H9 (cell line): ENCODE measurements at regions not wholly inside any gene's neighbourhood (a gene's known extent, or its start where the extent isn't known, plus 50 kb on each side); places are given as distances from the start of the nearest gene placed in this dataset.

Source experiments
- DNase-seq: peaks from one replicate; pipeline ENCODE4 v3.0.0-alpha.2; 2017
- H2AFZ ChIP-seq: one replicate; pipeline ENCODE4 v1.6.1; 2013; ENCODE audit warnings: mild to moderate bottlenecking, low read length, control low read depth, moderate library complexity
- H2AK5ac ChIP-seq: 2 replicates; pipeline ENCODE4 v1.6.1; 2013; ENCODE audit warnings: low read length, control low read depth, mixed read lengths; ENCODE audit not compliant: insufficient read length
- H2BK120ac ChIP-seq: one replicate; pipeline ENCODE4 v1.6.1; 2013; ENCODE audit warnings: low read depth, mild to moderate bottlenecking, low read length, control low read depth, inconsistent platforms; ENCODE audit not compliant: poor library complexity, severe bottlenecking
- H2BK12ac ChIP-seq: 2 replicates; pipeline ENCODE4 v1.6.1; 2013; ENCODE audit warnings: low read length, control low read depth, mixed read lengths, low read depth; ENCODE audit not compliant: insufficient read length
- H2BK15ac ChIP-seq: 2 replicates; pipeline ENCODE4 v1.6.1; 2013; ENCODE audit warnings: low read depth, low read length, control low read depth
- H2BK20ac ChIP-seq: one replicate; pipeline ENCODE4 v1.6.1; 2013; ENCODE audit warnings: low read depth, mild to moderate bottlenecking, low read length, control low read depth, inconsistent platforms; ENCODE audit not compliant: poor library complexity, severe bottlenecking
- H2BK5ac ChIP-seq: 2 replicates; pipeline ENCODE4 v1.6.1; 2013; ENCODE audit warnings: low read length, control low read depth, mixed read lengths; ENCODE audit not compliant: insufficient read length
- H3K14ac ChIP-seq: 2 replicates; pipeline ENCODE4 v1.6.1; 2013; ENCODE audit warnings: low read length, control low read depth; ENCODE audit not compliant: insufficient read depth
- H3K18ac ChIP-seq: 2 replicates; pipeline ENCODE4 v1.6.1; 2013; ENCODE audit warnings: low read depth, mild to moderate bottlenecking, mixed read lengths, low read length, control low read depth; ENCODE audit not compliant: insufficient read length
- H3K23ac ChIP-seq: 2 replicates; pipeline ENCODE4 v1.6.1; 2013; ENCODE audit warnings: low read length, control low read depth, mixed read lengths, low read depth; ENCODE audit not compliant: insufficient read length
- H3K23me2 ChIP-seq: 2 replicates; pipeline ENCODE4 v1.6.1; 2013; ENCODE audit warnings: low read depth, mild to moderate bottlenecking, mixed read lengths, low read length, control low read depth; ENCODE audit not compliant: insufficient read length, poor library complexity, severe bottlenecking
- H3K27ac ChIP-seq: 2 replicates; pipeline ENCODE4 v1.5.1; 2013; ENCODE audit warnings: low read length, control low read depth, mixed read lengths, low read depth; ENCODE audit not compliant: insufficient read length
- H3K27me3 ChIP-seq: 2 replicates; pipeline ENCODE4 v1.6.1; 2013; ENCODE audit warnings: low read length, control low read depth, inconsistent platforms; ENCODE audit not compliant: insufficient read depth
- H3K4ac ChIP-seq: 2 replicates; pipeline ENCODE4 v1.6.1; 2013; ENCODE audit warnings: low read depth, mild to moderate bottlenecking, control low read depth, inconsistent platforms, low read length, moderate library complexity
- H3K4me1 ChIP-seq: 2 replicates; pipeline ENCODE4 v1.6.1; 2013; ENCODE audit warnings: low read length, control low read depth, inconsistent platforms; ENCODE audit not compliant: insufficient read depth
- H3K4me2 ChIP-seq: 2 replicates; pipeline ENCODE4 v1.6.1; 2013; ENCODE audit warnings: low read length, control low read depth, mixed read lengths; ENCODE audit not compliant: insufficient read length, insufficient read depth
- H3K56ac ChIP-seq: 2 replicates; pipeline ENCODE4 v1.6.1; 2013; ENCODE audit warnings: low read depth, mild to moderate bottlenecking, mixed read lengths, low read length, control low read depth; ENCODE audit not compliant: insufficient read length
- H3K79me1 ChIP-seq: 2 replicates; pipeline ENCODE4 v1.6.1; 2013; ENCODE audit warnings: low read depth, mild to moderate bottlenecking, moderate library complexity, low read length, control low read depth, inconsistent platforms; ENCODE audit not compliant: insufficient read depth, poor library complexity, severe bottlenecking
- H3K79me2 ChIP-seq: 2 replicates; pipeline ENCODE4 v1.6.1; 2013; ENCODE audit warnings: low read length, control low read depth, inconsistent platforms; ENCODE audit not compliant: insufficient read depth
- H3K9ac ChIP-seq: 2 replicates; pipeline ENCODE4 v1.6.1; 2013; ENCODE audit warnings: low read length, control low read depth, mixed read lengths; ENCODE audit not compliant: insufficient read length; ENCODE audit errors: extremely low read depth
- H3K9me3 ChIP-seq: one replicate; pipeline ENCODE4 v1.6.1; 2013; ENCODE audit warnings: low read depth, low read length, inconsistent platforms; ENCODE audit not compliant: control insufficient read depth
- H3T11ph ChIP-seq: one replicate; pipeline ENCODE4 v1.6.1; 2013; ENCODE audit warnings: mild to moderate bottlenecking, low read length, control low read depth, inconsistent platforms
- H4K20me1 ChIP-seq: one replicate; pipeline ENCODE4 v1.6.1; 2013; ENCODE audit not compliant: control insufficient read depth, insufficient read length, insufficient read depth
- H4K5ac ChIP-seq: 2 replicates; pipeline ENCODE4 v1.6.1; 2013; ENCODE audit warnings: low read depth, mild to moderate bottlenecking, mixed read lengths, low read length, control low read depth; ENCODE audit not compliant: insufficient read length
- H4K8ac ChIP-seq: replicated peaks from 2 replicates; pipeline ENCODE4 v1.6.1; 2013; ENCODE audit warnings: low read length, control low read depth, mixed read lengths, low read depth; ENCODE audit not compliant: insufficient read length
- H4K91ac ChIP-seq: 2 replicates; pipeline ENCODE4 v1.6.1; 2013; ENCODE audit warnings: low read depth, mild to moderate bottlenecking, moderate library complexity, mixed read lengths, low read length, control low read depth; ENCODE audit not compliant: insufficient read length
- H3K27ac Mint-ChIP-seq, 3 experiments: 2 replicates in 2 of 3; 3 replicates in 1 of 3; pipeline ENCODE4 v1.8.0; 2020 to 2021; ENCODE audit warnings: mixed read lengths in 3 of 3, mild to moderate bottlenecking in 1 of 3, moderate library complexity in 1 of 3
- H3K27me3 Mint-ChIP-seq: 2 replicates; pipeline ENCODE4 v1.8.0; 2021; ENCODE audit warnings: low read depth, mild to moderate bottlenecking, moderate library complexity, mixed read lengths
- H3K36me3 Mint-ChIP-seq, 3 experiments: 2 replicates in 2 of 3; 3 replicates in 1 of 3; pipeline ENCODE4 v1.8.0; 2020 to 2021; ENCODE audit warnings: low read depth in 3 of 3, mixed read lengths in 3 of 3; ENCODE audit not compliant: insufficient read depth in 1 of 3
- H3K4me1 Mint-ChIP-seq, 2 experiments: 2 replicates each; pipeline ENCODE4 v1.8.0; 2020; ENCODE audit warnings: mixed read lengths in 2 of 2
- H3K4me3 Mint-ChIP-seq, 2 experiments: 2 replicates in 1 of 2; 3 replicates in 1 of 2; pipeline ENCODE4 v1.8.0; 2020 to 2021; ENCODE audit warnings: mild to moderate bottlenecking in 2 of 2, mixed read lengths in 2 of 2, moderate library complexity in 1 of 2
- H3K9me3 Mint-ChIP-seq, 2 experiments: 2 replicates in 1 of 2; 3 replicates in 1 of 2; pipeline ENCODE4 v1.8.0; 2020; ENCODE audit warnings: mild to moderate bottlenecking in 2 of 2, mixed read lengths in 2 of 2, moderate library complexity in 1 of 2
- CTCF ChIP-seq: fragments of 200-600 bp; sonication (generic); conservative IDR thresholded peaks from 3 replicates; pipeline ENCODE4 v1.8.0; 2021; ENCODE audit warnings: antibody characterized with exemption, mild to moderate bottlenecking
- WGBS: extraction: QIAGEN DNeasy Blood & Tissue Kit; methylation state at CpG from one replicate; pipeline ENCODE4 v1.1.7; 2013; ENCODE audit warnings: missing lambda C conversion rate, low lambda C conversion rate, mixed read lengths; ENCODE audit not compliant: insufficient read length; ENCODE audit errors: extremely low coverage; 5-methylcytosine and 5-hydroxymethylcytosine counted together

- Histone ChIP-seq H3K27me3 (no peaks in the 10 kb centered on the region), H2AFZ (peak overlapping the region; percentile 22), H3K56ac (no peak overlapping the region), H3K4me2 (no peak overlapping the region), H3K23ac (no peak overlapping the region), H2BK5ac (no peak overlapping the region), H4K20me1 (no peaks in the 10 kb centered on the region), H3K4ac (no peak overlapping the region), H4K8ac (no peak overlapping the region), H3K9me3 (no peaks in the 10 kb centered on the region), H2BK12ac (no peak overlapping the region), H4K5ac (no peak overlapping the region), H4K91ac (no peak overlapping the region), H2BK15ac (no peak overlapping the region), H3K18ac (no peak overlapping the region), H2AK5ac (no peak overlapping the region), H3K23me2 (no peaks in the 10 kb centered on the region), H3K14ac (no peak overlapping the region), H3K79me2 (no peaks in the 10 kb centered on the region), H3K4me1 (no peaks in the 10 kb centered on the region), H3K9ac (no peak overlapping the region), H3T11ph (no peak overlapping the region), H3K27ac (no peak overlapping the region), H2BK20ac (no peak overlapping the region), H2BK120ac (no peak overlapping the region), H3K79me1 (no peaks in the 10 kb centered on the region)
- Mint-ChIP-seq H3K4me1 (peaks cover 6 to 7% of the 10 kb centered on the region in 2 experiments), H3K4me3 (no peak overlapping the region), H3K9me3 (no peaks in the 10 kb centered on the region), H3K27ac (no peak overlapping the region; a peak in 1 of 7 replicates), H3K27me3 (no peaks in the 10 kb centered on the region), H3K36me3 (no peaks in the 10 kb centered on the region)
- DNase-seq, result no peak
- no CpG with 5 or more reads among the region's 2 CpGs for WGBS
- no peak for TF ChIP-seq CTCF
Measured at GRCh38 chr20:11170565-11170964, 496.8 kb upstream of the JAG1 start.
